ENCODE measurements at regions not wholly inside any gene's neighbourhood (a gene's known extent, or its start where the extent isn't known, plus 50 kb on each side); places are given as distances from the start of the nearest gene placed in this dataset.

- Mint-ChIP-seq H3K27me3 (peaks cover 12% of the 10 kb centered on the region), H3K27ac (no peak overlapping the region), H3K4me3 (no peak overlapping the region), H3K9me3 (no peaks in the 10 kb centered on the region), H3K36me3 (no peaks in the 10 kb centered on the region), H3K4me1 (ENCODE audit: unreplicated experiment) (peaks cover 18% of the 10 kb centered on the region)
- no peak for TF ChIP-seq CTCF (conservative IDR thresholded peaks at IDR 0.05)
- no peak for DNase-seq (ENCODE audit: extremely low spot score, unreplicated experiment)
Measured at GRCh38 chr2:38509947-38510326, 92.8 kb downstream of the HNRNPLL start.

- Mint-ChIP-seq H3K36me3 (no peaks in the 10 kb centered on the region), H3K27ac (no peak overlapping the region), H3K4me1 (ENCODE audit: unreplicated experiment) (peaks cover 18% of the 10 kb centered on the region), H3K9me3 (no peaks in the 10 kb centered on the region), H3K4me3 (no peak overlapping the region), H3K27me3 (peaks cover 12% of the 10 kb centered on the region)
- no peak for DNase-seq (ENCODE audit: extremely low spot score, unreplicated experiment)
- no peak for TF ChIP-seq CTCF (conservative IDR thresholded peaks at IDR 0.05)
Measured at GRCh38 chr2:38509314-38509946, 93.3 kb downstream of the HNRNPLL start.

- DNase-seq (ENCODE audit: extremely low spot score, unreplicated experiment) = peak; percentile 81
- Mint-ChIP-seq H3K27me3 (peaks cover 12% of the 10 kb centered on the region), H3K36me3 (no peaks in the 10 kb centered on the region), H3K27ac (peak overlapping the region; percentile 13), H3K4me1 (ENCODE audit: unreplicated experiment) (peaks cover 18% of the 10 kb centered on the region), H3K4me3 (no peak overlapping the region), H3K9me3 (no peaks in the 10 kb centered on the region)
- TF ChIP-seq CTCF (conservative IDR thresholded peaks at IDR 0.05) = peak; percentile 90
Measured at GRCh38 chr2:38508311-38509039, 94.3 kb downstream of the HNRNPLL start.

GRCh38 chr2:38507712-38508111, 95.0 kb downstream of the HNRNPLL start:
- H3K4me3 Mint-ChIP-seq = no peak overlapping the region
- H3K27me3 Mint-ChIP-seq = peaks cover 12% of the 10 kb centered on the region
- peaks cover 18% of the 10 kb centered on the region for H3K4me1 Mint-ChIP-seq (ENCODE audit: unreplicated experiment)
- TF ChIP-seq CTCF (conservative IDR thresholded peaks at IDR 0.05) = no peak
- no peak overlapping the region for H3K27ac Mint-ChIP-seq
- DNase-seq (ENCODE audit: extremely low spot score, unreplicated experiment) = no peak
- H3K9me3 Mint-ChIP-seq = peaks cover under 1% of the 10 kb centered on the region
- H3K36me3 Mint-ChIP-seq = peaks cover under 1% of the 10 kb centered on the region

GRCh38 chr2:38505779-38506178, 96.9 kb downstream of the HNRNPLL start:
- DNase-seq (ENCODE audit: extremely low spot score, unreplicated experiment) = no peak
- H3K4me3 Mint-ChIP-seq = no peak overlapping the region
- peaks cover 12% of the 10 kb centered on the region for H3K27me3 Mint-ChIP-seq
- peaks cover 5% of the 10 kb centered on the region for H3K9me3 Mint-ChIP-seq
- no peak for TF ChIP-seq CTCF (conservative IDR thresholded peaks at IDR 0.05)
- peaks cover 18% of the 10 kb centered on the region for H3K4me1 Mint-ChIP-seq (ENCODE audit: unreplicated experiment)
- peaks cover 3% of the 10 kb centered on the region for H3K36me3 Mint-ChIP-seq
- H3K27ac Mint-ChIP-seq = no peak overlapping the region

Measured in type B pancreatic cell (in vitro differentiated cells).